ENCODE measurements at regions not wholly inside any gene's neighbourhood (a gene's known extent, or its start where the extent isn't known, plus 50 kb on each side); places are given as distances from the start of the nearest gene placed in this dataset.

- no peak for TF ChIP-seq KLF16 (CRISPR knock-in tag; IDR thresholded peaks at IDR 0.05)
- no peak for TF ChIP-seq MXD4 (CRISPR knock-in tag; IDR thresholded peaks at IDR 0.05)
- no peak for TF ChIP-seq POLR2AphosphoS5 (IDR thresholded peaks at IDR 0.05; ENCODE audit: low read depth, low read length)
- TF ChIP-seq POLR2A (IDR thresholded peaks at IDR 0.05; ENCODE audit: insufficient read depth in 1 of 2, low read depth in 2 of 2, low read length in 2 of 2): no peak
Observed at GRCh38 chr13:48873587-48873986, 102.1 kb upstream of the FNDC3A start.

Data from HepG2 (cell line).